ENCODE measurements at regions not wholly inside any gene's neighbourhood (a gene's known extent, or its start where the extent isn't known, plus 50 kb on each side); places are given as distances from the start of the nearest gene placed in this dataset.
A peak's percentile ranks its signal among the peaks of the same experiment; 100 is the strongest.

- TF ChIP-seq, protein P1, sequence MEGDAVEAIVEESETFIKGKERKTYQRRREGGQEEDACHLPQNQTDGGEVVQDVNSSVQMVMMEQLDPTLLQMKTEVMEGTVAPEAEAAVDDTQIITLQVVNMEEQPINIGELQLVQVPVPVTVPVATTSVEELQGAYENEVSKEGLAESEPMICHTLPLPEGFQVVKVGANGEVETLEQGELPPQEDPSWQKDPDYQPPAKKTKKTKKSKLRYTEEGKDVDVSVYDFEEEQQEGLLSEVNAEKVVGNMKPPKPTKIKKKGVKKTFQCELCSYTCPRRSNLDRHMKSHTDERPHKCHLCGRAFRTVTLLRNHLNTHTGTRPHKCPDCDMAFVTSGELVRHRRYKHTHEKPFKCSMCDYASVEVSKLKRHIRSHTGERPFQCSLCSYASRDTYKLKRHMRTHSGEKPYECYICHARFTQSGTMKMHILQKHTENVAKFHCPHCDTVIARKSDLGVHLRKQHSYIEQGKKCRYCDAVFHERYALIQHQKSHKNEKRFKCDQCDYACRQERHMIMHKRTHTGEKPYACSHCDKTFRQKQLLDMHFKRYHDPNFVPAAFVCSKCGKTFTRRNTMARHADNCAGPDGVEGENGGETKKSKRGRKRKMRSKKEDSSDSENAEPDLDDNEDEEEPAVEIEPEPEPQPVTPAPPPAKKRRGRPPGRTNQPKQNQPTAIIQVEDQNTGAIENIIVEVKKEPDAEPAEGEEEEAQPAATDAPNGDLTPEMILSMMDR (IDR thresholded peaks at IDR 0.05) = no peak
- Histone ChIP-seq H3K36me3 (no peaks in the 10 kb centered on the region), H3K9me3 (no peaks in the 10 kb centered on the region), H3K4me3 (no peak overlapping the region), H3K27me3 (no peaks in the 10 kb centered on the region), H3K27ac (no peak overlapping the region), H3K4me1 (peaks cover 0 to 5% of the 10 kb centered on the region in 2 donors)
- DNase-seq (ENCODE audit: low spot score in 2 of 2) = peak; percentile 47 to 73
- intact Hi-C loops (cut with DNase I) = no loop called here
Observed at GRCh38 chr15:69758810-69759790, 306.5 kb downstream of the RPLP1 start.

GRCh38 chr15:69760258-69760845 is 307.7 kb downstream of the RPLP1 start:
- Histone ChIP-seq H3K36me3 (no peaks in the 10 kb centered on the region), H3K4me3 (no peak overlapping the region), H3K9me3 (no peaks in the 10 kb centered on the region), H3K4me1 (peaks cover 0 to 5% of the 10 kb centered on the region in 2 donors), H3K27me3 (no peaks in the 10 kb centered on the region), H3K27ac (peak overlapping the region; percentile 22 to 42)
- DNase-seq (ENCODE audit: low spot score in 2 of 2) = no peak
- intact Hi-C loops (cut with DNase I) = loop anchor here (2.0 kb wide), 1 partner anchor 34 kb away; no protein-coding TSS in a partner anchor
- TF ChIP-seq, protein P1 (IDR thresholded peaks at IDR 0.05) = no peak

DNA sequence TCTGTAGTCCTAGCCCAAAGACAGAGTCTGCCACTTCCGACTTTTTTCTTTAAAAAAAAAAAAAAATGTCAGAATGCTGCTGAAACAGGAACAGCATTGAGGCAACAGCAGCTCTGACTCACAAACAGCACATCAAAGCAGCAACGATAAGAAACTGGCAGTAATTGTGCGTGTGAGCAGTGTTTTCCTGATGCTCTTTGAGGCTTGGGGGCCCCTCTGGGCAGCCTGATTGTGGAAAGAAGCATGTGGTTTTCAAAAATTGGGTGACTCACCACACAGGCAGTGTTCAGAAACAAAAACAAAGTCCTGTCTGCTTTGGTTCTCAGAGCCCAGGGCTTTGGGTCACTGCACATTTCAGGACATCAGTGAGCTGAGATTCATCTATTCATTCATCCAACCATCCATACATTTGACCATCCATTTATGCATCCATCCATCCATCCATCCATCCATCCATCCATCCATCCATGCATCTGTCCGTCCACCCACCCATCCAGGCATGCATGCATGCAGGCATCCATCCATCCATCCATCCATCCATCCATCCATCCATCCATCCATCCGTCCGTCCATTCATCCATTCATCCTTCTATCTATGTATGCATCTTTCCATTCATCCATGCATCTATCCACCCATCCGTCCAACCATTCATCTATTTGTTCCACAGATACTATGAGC is 308.4 kb downstream of the RPLP1 start:
- Histone ChIP-seq H3K4me1 (peaks cover 0 to 5% of the 10 kb centered on the region in 2 donors), H3K9me3 (no peaks in the 10 kb centered on the region), H3K4me3 (no peak overlapping the region), H3K36me3 (no peaks in the 10 kb centered on the region), H3K27ac (peak overlapping the region; percentile 22 to 42), H3K27me3 (no peaks in the 10 kb centered on the region)
- intact Hi-C loops (cut with DNase I) = loop anchor here (2.0 kb wide), 1 partner anchor 34 kb away; no protein-coding TSS in a partner anchor
- peak; percentile 74 to 91 for DNase-seq (ENCODE audit: low spot score in 2 of 2)
- TF ChIP-seq, protein P1 (IDR thresholded peaks at IDR 0.05) = no peak

GRCh38 chr15:69762373-69763148 is 309.9 kb downstream of the RPLP1 start:
- DNase-seq (ENCODE audit: low spot score in 2 of 2) = no peak
- H3K36me3 ChIP-seq = no peaks in the 10 kb centered on the region
- no peak overlapping the region for H3K4me3 ChIP-seq
- no peaks in the 10 kb centered on the region for H3K27me3 ChIP-seq
- peaks cover 0 to 8% of the 10 kb centered on the region in 2 donors for H3K9me3 ChIP-seq
- intact Hi-C loops (cut with DNase I) = no loop called here
- peaks cover 0 to 5% of the 10 kb centered on the region in 2 donors for H3K4me1 ChIP-seq
- TF ChIP-seq, protein P1 (IDR thresholded peaks at IDR 0.05) = no peak
- no peak overlapping the region for H3K27ac ChIP-seq

GRCh38 chr15:69763831-69764230 is 311.2 kb downstream of the RPLP1 start:
- H3K4me1 ChIP-seq = peaks cover 0 to 5% of the 10 kb centered on the region in 2 donors
- H3K27ac ChIP-seq = no peak overlapping the region
- H3K27me3 ChIP-seq = no peaks in the 10 kb centered on the region
- H3K9me3 ChIP-seq = peaks cover 0 to 8% of the 10 kb centered on the region in 2 donors
- no peaks in the 10 kb centered on the region for H3K36me3 ChIP-seq
- TF ChIP-seq, protein P1 (IDR thresholded peaks at IDR 0.05) = no peak
- H3K4me3 ChIP-seq = no peak overlapping the region
- DNase-seq (ENCODE audit: low spot score in 2 of 2) = no peak
- intact Hi-C loops (cut with DNase I) = no loop called here
